ENCODE measurements at regions not wholly inside any gene's neighbourhood (a gene's known extent, or its start where the extent isn't known, plus 50 kb on each side); places are given as distances from the start of the nearest gene placed in this dataset.

DNA sequence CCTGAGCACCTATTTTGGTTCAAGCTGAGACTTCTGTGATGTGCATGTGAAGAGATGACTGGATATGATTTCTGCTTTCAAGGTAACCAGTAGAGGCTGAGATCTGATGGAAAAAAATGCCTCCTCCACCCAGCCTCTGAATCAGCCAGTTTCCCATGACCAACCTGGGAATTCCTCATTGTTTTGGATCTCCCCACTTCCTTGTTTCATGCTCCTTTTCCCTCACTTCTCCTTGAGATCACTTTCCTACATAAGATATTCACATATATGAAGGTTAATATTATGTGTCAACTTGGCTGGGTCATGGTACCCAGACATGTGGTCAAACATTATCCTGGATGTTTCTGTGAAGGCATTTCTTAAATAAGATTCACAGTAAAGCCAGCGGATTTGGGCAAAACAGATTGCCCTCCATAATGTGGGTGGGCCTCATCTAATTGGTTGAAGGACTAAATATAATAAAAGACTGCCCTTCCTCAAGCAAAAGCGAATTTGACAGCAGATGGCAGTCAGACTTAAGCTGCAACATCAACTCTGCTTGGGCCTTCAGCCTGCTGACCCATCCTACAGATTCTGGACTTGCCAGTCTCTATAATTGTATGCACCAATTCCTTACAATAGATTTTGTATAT lies 379.4 kb downstream of the TNS1 start:
- no peak for DNase-seq (ENCODE audit: low read depth)

DNA sequence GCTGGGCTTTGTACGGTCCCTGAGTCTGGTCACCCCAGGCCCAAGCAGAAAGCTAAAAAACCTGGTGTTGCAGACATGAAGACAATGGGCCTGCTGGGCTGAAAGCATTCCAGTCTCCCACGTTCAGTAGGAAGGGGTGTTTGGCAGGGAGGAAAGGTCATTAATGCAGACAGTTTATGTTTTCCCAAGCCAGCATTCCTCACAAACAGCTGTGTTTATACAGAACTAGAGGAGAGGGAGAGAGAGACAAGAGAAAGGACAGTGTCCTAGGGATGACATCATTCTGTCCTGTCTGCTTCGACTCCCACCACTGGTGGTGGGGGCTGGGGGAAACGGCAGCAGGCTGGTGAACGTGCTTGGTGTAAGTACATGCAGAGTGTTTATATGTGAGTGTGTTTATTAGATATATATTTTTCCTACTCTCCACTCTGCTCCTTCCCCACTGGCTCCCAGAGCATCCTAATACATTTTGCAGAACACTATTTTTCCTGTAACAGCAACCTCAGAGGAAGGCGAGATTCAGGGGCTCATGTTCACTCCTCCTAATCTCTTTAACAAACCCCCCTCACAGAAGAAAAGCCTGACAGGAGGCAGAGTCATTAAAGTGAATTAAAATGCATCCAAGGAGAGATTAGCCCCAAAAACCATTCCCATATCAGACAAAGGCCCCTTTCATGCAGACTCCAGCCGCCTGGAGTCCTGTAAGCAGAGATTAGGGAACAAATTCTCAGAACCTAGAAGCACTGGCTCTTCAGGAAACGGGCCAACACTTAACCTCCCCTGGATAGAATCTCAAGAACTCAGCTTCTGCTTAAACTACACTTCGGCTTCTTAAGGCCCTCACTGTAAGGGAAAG lies 380.4 kb downstream of the TNS1 start:
- DNase-seq (ENCODE audit: low read depth) = no peak

DNA sequence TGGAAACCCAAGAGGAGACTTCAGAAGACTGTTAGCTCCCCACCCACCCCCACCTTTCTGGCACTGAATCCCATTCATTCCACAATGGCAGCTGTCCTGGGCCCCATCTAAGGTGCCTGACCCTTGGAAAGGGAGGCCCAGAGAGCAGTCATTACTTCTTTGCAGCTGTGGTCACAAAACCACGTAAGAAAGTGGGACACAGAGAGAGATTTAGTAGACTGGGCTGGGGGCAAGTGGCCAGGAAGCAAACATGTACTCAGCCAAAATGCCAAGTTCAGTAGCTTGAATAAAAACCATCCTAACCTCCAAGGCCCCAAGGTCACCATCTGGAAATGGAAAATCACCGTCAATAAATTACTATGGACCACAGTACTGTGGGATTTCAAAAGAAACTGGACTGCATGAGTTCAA lies 381.4 kb downstream of the TNS1 start:
- no peak for DNase-seq (ENCODE audit: low read depth)

DNA sequence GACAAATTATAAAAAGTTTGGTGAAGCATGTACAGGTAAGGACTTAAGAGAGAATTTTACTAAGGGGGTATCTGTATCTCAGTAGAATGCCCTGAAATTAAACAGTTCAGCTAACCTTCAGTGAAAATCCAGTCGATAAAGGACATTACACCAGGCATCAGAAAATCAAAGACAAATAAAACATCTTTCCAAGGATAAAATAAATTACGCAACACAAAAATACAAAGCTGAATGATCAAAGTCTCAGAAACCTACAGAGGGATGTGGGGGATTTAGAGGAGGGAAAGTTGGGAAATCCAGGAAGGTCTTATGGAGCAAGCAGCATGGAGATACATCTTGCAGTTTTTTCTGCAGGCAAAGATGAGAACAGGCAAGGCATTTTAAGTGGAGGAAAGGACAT lies 384.1 kb downstream of the TNS1 start:
- DNase-seq (ENCODE audit: low read depth) = no peak

DNA sequence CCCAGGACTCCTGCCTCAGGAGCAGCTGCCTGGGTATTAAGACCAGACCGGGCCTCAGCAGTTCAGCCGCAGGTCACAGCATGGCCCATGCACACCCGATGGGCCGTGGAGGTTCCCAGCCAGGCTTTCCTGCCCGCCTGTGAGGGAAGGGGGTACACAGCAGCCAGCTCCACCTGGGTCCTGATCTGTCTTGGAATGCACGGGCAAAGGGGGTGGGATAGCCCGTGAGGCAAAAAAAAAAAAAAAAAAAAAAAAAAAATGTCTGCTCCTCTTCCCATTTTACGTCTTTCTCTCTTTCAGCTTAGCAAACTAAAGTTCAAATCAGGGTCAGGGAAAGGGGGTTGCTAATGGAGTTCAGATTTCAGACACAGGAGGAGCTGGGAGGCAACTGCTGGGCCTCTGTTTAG lies 385.2 kb downstream of the TNS1 start:
- no peak for DNase-seq (ENCODE audit: low read depth)

DNA sequence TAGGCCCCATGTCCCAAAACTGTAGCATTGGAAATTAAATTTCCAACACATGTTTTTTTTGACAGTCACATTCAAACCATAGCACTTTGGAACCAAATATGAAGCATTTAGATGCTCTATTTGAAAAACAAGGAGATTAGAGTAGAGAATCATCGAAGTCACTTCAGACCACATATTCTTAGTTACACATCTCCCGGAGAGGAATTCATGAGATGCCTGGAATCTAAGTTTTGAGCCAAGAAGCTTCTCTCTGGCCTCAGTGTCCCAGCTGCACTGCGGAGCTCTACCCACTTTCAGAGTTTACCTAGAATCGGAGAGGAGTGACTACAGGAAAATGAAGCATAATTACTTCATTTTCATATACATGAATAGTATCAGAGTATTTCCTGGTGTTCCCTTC lies 385.9 kb downstream of the TNS1 start:
- no peak for DNase-seq (ENCODE audit: low read depth)

DNA sequence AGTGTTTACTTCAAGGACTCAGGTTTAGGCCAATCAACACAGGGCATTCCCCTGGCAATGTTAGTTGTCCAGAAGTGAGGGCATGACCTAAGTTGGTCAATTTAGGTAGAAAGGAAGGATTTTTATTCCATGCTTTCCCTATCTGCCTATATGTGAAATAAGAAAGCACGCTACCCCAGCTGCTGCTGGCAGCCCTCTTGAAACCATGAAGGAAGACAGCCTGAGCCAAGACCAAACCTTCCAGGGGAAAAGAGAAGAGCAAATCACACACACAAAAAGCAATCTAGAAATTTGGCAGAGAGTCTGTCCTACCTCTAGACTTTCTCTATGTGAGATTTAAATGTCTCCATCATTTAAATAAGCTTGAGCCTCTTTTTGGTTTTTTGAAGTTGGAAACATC lies 387.6 kb downstream of the TNS1 start:
- DNase-seq (ENCODE audit: low read depth) = no peak

DNA sequence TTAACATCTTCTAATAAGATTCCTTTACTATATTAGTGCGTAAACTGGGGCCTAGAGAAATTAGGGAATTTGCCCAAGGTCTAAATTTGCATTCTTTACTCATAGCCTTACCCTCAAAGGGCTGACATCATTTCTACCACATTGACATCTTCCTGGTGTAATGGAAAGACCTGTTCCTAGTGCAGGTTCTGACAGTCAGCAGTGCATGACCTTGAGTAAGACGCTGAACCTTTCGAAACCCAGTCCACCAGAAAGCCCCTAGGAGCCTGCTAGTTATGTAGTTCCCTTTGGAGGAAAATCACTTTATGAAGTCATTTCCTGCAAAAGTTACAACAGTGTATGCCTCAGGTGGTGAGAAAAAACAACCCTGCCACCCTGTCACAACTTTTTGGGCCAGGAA lies 388.3 kb downstream of the TNS1 start:
- no peak for DNase-seq (ENCODE audit: low read depth)

DNA sequence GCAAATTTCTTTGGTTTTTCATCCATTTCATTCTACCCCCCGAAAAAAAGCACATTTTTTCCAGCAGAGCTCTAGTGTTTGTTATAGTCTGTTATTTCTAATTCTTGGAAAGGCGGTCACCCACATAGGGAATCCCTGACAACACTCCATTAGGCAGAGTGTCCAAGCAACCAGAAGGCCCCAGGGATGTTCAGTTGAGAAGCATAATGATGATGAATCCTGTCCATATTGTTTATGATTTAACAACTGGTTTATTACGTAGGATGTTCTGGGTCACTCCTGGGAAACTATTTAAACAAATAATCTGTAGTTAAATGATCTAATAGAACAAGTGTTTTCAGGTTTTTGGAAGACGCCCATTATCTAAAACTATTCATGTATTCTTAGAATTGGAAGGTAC lies 388.7 kb downstream of the TNS1 start:
- no peak for DNase-seq (ENCODE audit: low read depth)

DNA sequence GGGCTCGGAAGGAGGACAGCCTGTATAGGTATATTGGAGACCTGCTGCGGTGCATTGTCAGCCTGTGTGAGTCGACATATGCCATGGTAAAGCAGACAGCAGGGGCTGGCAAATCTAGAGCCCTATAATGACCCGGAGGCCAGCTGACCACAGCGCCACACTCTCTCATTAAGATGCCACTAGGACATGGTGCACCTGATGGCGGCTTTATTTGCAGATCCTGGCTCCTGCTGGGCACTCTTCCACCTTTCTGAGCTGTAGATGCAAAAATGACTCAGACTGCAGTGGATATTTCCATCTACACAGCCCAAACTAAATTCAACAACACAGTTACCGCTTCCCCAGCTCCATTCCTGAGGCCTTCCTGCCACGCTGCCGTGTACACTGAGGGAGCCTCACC lies 389.9 kb downstream of the TNS1 start:
- no peak for DNase-seq (ENCODE audit: low read depth)

DNA sequence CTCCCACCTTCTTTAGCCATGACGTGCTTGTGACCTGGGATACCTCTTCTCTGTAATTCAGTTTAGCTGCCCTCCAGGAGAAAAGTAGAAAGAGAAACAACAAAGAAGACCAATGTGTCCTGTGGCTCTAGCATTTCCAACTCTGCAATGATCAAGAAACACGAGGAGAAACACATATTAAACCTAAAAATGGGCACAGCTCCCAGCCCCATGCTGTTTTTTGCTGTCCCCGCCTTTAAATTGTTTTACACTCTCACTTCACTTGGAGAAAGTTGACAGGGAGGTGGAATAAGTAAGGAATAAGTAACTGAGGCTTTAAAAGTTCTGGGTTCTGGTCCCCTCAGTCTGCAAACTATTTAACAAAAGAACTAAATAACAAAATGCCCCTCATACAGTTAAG lies 390.6 kb downstream of the TNS1 start:
- no peak for DNase-seq (ENCODE audit: low read depth)

DNA sequence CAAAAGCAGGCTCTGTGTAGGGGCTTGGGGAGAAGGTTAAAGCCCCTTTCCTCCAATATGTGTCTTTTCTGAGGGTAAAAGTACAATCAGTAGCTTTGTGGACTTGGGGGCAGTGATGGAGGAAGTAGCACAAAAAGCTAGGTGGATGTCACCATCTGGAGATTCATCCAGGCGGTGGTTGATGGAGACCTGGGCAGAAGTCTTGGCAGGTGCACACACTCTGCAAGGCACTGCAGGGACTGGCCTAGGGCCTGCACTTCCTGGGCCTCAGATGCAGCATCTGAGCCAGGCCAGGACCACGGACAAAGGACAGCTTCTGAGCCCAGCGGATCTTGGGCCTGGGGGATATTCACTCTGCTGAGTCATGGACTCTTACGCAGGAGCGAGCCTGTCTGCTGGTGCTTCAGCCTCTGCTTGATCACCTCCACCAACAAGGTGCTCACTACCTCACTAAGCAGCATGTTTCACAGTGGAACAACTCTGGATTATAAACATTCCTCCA lies 391.1 kb downstream of the TNS1 start:
- DNase-seq (ENCODE audit: low read depth) = no peak

DNA sequence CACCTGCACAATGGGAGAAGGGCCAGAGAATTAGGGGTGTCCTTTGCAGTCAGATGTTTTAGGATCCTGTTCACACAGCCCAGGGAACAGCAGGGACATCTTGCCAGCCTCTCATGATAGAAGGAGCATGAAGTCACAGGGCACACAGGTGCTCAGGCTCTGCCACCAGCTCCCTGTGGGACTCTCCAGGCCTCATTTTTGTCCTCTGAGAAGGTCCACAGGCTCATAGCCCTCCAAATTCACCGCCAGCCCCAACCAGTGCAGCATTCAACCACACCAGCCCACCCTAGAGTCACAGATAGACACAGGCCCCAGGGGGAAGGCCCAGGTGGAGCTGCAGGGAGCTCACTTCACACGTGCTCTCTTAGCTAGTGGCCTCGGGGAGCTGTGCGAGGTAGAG lies 391.7 kb downstream of the TNS1 start:
- DNase-seq (ENCODE audit: low read depth) = no peak

DNA sequence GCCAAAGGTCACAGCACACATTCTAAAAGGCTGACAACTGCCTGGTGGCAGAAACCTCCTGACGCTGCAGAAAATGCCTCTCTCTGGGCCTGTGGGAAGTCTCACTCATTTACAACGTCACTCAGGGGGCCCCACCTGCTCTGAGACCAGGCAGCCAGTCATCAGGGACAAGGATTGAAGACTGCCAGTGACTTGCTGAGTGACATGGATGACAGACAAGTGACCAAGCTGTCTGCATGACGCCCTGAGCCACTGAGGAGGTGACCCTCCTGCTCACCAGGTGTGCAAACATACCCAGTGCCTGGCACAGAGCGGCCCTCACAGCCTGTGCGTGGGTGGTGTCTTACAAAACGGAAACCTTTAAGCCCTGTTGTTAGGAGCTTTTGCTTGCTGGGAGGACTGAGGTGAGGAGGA lies 392.4 kb downstream of the TNS1 start:
- DNase-seq (ENCODE audit: low read depth) = peak; percentile 37

DNA sequence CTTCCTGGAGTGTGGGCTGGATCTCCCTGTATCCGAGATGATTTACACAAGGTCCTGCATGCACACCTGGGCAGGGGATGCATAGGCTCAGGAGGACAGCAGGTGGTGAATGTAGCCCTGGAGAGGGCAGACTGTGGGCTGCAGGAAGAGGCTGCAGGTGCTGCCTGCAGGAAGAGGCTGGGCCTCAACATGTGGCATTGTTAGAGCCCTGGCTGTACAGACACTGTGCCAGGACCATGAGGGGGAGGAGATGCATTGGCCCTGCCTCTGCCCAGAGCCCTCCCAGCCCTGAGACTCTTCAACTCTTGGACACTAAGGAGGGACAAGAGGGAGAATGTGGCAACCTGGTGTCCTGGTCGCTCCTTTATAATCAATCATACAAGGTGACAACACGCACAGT lies 392.8 kb downstream of the TNS1 start:
- no peak for DNase-seq (ENCODE audit: low read depth)

DNA sequence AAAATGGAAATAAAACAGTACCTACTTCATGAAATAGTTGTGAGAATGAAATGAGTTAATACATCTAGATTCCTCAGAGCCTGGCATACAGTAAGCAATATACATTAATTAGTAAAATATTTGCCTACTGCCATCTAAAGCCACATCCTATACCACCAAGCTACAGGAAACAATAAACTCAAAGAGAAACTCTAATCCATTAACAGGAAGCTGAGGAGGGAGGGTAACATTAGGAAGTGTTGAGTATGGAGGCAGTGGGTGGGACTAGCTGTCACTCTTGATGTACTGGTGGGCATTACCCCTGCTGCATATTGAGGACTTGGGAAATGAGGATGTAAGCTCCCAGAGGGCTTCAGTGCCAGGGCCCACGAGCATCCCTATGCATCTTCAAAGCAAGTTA lies 396.5 kb downstream of the TNS1 start:
- no peak for DNase-seq (ENCODE audit: low read depth)

DNA sequence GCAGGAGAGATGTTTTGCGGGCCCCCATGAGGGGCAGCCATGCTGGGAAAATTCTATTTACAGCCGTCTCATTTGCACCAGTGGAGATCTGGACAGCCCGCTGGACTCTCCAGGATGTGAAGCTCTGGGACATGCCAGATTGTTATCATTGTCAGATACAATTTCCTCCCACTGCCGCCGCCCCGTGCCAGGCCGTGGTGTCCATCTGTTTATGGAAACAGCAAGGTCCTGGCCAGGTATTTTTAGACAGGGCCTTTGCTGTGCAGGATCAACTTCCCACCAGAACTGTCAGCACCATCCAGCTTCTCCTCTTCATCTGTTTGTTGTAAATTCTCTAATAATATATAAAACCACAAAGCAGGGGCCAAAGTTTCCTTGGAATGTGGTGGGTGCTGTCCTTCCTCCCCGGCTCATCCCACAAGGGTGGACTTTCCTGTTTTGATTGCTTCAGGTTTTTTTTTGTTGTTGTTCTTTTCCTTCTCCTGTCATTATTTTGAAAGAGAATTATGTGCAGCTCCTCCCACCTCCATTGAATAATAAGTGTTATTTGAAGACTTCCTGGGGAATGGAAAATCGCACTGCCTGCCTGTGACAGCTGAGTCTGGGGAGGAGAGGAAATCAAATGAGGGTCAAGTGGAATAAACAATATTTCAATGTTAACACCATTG lies 398.1 kb downstream of the TNS1 start:
- no peak for DNase-seq (ENCODE audit: low read depth)

DNA sequence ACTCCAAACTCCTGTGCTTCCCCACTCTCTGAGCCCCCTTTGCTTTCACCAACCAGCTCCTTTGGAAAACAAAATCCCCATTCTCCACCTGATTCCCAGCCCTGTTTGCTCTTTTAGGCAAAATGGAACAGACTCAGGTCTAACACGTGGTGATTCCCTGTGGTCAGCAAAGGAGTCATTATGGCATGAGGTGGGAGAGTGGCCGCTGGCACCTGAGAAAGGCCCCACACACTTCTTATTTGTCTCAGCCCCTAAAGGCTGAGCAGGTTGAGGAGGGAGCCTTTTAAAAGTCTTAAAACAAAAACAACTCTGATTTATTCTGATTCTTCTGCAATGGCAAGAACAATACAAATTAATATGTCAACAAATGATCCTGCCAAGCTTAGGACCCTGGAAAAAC lies 401.2 kb downstream of the TNS1 start:
- DNase-seq (ENCODE audit: low read depth) = no peak

DNA sequence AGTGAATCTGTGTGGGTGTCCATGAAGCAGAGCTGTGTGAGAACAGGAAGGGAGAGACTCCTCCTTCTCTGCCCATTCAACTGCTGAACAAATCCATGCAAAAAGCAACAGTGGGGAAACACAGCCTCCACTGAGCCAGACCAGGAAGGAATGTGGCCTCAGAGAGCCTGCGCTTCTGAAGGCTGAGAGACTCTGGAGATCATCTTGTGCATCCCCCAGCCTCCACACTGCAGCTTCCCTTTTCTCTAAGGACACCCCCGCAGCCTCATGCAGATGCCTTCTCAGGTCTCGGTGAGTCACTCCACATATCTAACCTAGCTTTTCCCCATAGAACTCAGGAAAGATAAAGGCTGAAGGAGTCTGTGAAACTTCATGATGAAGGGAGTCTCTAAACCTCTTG lies 402.9 kb downstream of the TNS1 start:
- DNase-seq (ENCODE audit: low read depth) = no peak

DNA sequence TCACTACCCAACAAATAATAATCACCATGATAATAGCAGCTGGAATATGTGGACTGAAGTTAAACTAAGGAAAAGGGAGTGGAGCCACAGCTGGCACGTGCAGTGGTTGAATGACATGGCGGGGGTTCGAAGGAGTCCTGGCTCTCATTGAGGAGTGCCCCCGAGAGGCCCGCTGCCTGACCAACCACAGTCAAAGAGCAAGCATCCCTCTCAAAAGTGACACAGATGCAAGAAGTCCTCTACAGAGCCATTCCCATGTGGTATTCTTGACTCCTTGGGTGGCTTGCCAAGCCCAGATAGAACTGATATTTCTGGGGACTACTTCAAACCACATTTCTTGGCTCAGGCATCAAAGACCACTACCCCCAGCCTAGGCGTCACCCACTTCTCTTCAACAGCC lies 405.1 kb downstream of the TNS1 start:
- DNase-seq (ENCODE audit: low read depth) = no peak

DNA sequence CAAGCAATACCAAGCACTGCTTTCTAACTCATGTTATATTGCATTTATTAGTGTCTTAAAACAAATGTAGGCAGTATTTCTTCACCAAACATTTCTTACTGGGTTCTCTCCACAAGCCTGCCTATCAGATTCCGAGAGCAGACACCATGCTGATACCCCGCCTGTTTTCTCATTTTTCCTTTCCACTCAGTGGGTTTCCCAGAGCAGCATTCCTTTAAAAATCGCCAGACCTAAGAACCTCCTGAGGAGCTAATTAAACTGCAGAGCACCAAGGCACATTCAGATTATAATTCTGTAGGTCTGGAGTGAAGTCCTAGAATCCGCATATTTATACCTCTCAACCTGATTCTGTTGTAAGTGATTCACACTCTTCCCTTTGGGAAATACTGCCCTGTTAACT lies 405.6 kb downstream of the TNS1 start:
- DNase-seq (ENCODE audit: low read depth) = no peak

DNA sequence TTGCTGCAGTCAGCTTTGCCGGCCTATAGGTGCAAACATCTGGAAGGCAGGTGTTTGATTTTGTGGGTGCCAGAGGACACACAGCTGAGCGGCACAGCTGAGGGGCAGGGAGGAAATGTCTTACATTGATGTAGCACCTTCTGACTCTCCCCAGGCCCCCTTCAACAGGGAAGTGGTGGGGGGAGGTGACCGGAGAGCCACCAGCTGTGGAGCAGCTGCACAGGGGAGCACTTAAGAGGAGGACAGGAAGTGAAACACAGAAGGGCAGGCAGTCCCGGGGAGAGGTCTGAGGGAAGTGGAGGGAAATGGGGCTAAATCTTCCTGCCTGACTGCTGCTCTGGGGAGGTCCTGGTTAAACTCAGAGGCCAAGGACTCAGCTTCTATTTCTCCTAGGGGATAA lies 409.1 kb downstream of the TNS1 start:
- no peak for DNase-seq (ENCODE audit: low read depth)

DNA sequence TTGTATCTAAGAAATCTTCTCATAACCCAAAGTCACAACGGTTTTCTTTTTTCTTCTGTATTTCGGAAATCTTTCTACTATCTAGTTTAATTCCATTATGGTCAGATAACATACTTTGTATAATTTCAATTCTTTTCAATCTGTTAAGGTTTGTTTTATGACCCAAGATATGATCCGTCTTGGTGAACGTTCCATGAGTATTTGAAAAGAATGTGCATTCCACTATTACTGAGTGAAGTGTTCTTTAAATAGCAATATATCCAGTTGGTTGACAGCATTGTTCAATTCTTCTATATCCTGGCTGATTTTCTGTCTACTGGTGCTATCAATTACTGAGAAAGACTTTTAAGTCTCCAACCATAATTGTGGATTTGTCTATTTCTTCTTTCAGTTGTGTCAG lies 414.5 kb downstream of the TNS1 start:
- DNase-seq (ENCODE audit: low read depth) = no peak

Data from stimulated activated CD4-positive, alpha-beta T cell treated with anti-CD3 and anti-CD28 coated beads, Interleukin-2, amount 100 ng/mL, for 4 hours (primary cell).